B cell (primary cell): ENCODE measurements at regions not wholly inside any gene's neighbourhood (a gene's known extent, or its start where the extent isn't known, plus 50 kb on each side); places are given as distances from the start of the nearest gene placed in this dataset.

Experiments
- EZH2 ChIP-seq: IDR thresholded peaks from 2 replicates; pipeline ENCODE4 v1.6.1; 2012; ENCODE audit warnings: borderline replicate concordance, low read depth, mild to moderate bottlenecking, moderate library complexity, low read length; ENCODE audit not compliant: insufficient read depth, poor library complexity, severe bottlenecking
- TF ChIP-seq, protein P1 (sequence below): fragments of 200-600 bp; IDR thresholded peaks from one replicate; pipeline ENCODE4 v1.8.0; 2022; ENCODE audit warnings: antibody characterized with exemption, mild to moderate bottlenecking

DNA sequence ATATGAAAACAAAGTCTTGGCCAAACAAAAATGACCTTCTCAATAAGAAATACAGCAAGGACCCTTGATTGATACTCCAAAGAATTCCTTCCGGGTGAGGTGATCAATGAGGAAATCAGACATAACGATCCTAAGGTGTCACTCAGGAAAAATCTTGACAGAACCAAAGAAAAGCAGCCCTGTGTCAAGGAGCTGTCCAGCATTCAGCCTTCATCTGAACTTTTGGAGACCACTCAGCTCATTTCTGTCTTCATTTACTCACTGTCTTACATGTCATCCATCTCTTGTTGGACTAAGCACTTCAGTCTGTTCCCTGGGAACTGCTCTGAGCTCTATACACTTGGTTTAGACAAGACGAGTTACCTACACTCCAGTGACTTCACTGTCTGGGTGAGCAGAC, 179.9 kb downstream of the GRIN2B start:
- TF ChIP-seq, protein P1, sequence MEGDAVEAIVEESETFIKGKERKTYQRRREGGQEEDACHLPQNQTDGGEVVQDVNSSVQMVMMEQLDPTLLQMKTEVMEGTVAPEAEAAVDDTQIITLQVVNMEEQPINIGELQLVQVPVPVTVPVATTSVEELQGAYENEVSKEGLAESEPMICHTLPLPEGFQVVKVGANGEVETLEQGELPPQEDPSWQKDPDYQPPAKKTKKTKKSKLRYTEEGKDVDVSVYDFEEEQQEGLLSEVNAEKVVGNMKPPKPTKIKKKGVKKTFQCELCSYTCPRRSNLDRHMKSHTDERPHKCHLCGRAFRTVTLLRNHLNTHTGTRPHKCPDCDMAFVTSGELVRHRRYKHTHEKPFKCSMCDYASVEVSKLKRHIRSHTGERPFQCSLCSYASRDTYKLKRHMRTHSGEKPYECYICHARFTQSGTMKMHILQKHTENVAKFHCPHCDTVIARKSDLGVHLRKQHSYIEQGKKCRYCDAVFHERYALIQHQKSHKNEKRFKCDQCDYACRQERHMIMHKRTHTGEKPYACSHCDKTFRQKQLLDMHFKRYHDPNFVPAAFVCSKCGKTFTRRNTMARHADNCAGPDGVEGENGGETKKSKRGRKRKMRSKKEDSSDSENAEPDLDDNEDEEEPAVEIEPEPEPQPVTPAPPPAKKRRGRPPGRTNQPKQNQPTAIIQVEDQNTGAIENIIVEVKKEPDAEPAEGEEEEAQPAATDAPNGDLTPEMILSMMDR: no peak
- TF ChIP-seq EZH2: no peak
